ENCODE measurements at regions not wholly inside any gene's neighbourhood (a gene's known extent, or its start where the extent isn't known, plus 50 kb on each side); places are given as distances from the start of the nearest gene placed in this dataset.

GRCh38 chr14:56708704-56709103 is 101.6 kb downstream of the OTX2 start:
- DNase-seq (ENCODE audit: low read depth), result no peak
- CTCF ChIA-PET, result no interaction called here
- Histone ChIP-seq H3K4me3 (ENCODE audit: low read depth, low read length) (no peak overlapping the region), H3K27me3 (ENCODE audit: control insufficient read depth, insufficient read depth, low read length) (no peaks in the 10 kb centered on the region), H3K36me3 (ENCODE audit: control insufficient read depth, insufficient read depth, low read length) (no peaks in the 10 kb centered on the region)
- TF ChIP-seq, protein P1, sequence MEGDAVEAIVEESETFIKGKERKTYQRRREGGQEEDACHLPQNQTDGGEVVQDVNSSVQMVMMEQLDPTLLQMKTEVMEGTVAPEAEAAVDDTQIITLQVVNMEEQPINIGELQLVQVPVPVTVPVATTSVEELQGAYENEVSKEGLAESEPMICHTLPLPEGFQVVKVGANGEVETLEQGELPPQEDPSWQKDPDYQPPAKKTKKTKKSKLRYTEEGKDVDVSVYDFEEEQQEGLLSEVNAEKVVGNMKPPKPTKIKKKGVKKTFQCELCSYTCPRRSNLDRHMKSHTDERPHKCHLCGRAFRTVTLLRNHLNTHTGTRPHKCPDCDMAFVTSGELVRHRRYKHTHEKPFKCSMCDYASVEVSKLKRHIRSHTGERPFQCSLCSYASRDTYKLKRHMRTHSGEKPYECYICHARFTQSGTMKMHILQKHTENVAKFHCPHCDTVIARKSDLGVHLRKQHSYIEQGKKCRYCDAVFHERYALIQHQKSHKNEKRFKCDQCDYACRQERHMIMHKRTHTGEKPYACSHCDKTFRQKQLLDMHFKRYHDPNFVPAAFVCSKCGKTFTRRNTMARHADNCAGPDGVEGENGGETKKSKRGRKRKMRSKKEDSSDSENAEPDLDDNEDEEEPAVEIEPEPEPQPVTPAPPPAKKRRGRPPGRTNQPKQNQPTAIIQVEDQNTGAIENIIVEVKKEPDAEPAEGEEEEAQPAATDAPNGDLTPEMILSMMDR (IDR thresholded peaks at IDR 0.05; ENCODE audit: insufficient read depth, low read depth, low read length), result no peak
- POLR2A ChIA-PET, result no interaction called here

GRCh38 chr14:56703947-56704346 is 106.3 kb downstream of the OTX2 start:
- H3K27me3 ChIP-seq (ENCODE audit: control insufficient read depth, insufficient read depth, low read length), result no peaks in the 10 kb centered on the region
- ChIA-PET POLR2A (no interaction called here), CTCF (no interaction called here)
- H3K4me3 ChIP-seq (ENCODE audit: low read depth, low read length), result no peak overlapping the region
- H3K36me3 ChIP-seq (ENCODE audit: control insufficient read depth, insufficient read depth, low read length), result no peaks in the 10 kb centered on the region
- no peak for DNase-seq (ENCODE audit: low read depth)
- TF ChIP-seq, protein P1 (IDR thresholded peaks at IDR 0.05; ENCODE audit: insufficient read depth, low read depth, low read length), result no peak

DNA sequence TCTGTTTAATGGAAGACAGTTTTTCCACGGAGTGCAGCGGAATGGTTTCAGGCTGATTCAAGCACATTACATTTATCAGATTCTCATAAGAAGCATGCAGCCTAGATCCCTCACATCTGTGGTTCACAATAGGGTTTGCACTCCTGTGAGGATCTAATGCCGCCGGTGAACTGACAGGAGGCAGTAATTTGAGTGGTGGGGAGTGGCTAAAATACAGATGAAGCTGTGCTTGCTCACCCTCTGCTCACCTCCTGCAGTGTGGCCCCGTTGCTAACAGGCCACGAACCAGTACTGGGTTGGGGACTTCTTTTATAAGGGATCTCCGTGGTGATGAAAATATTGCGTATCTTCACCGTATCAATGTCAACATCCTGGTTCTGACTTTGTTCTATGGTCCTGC is 107.8 kb downstream of the OTX2 start:
- ChIA-PET CTCF (no interaction called here), POLR2A (no interaction called here)
- no peaks in the 10 kb centered on the region for H3K36me3 ChIP-seq (ENCODE audit: control insufficient read depth, insufficient read depth, low read length)
- DNase-seq (ENCODE audit: low read depth), result no peak
- no peaks in the 10 kb centered on the region for H3K27me3 ChIP-seq (ENCODE audit: control insufficient read depth, insufficient read depth, low read length)
- H3K4me3 ChIP-seq (ENCODE audit: low read depth, low read length), result no peak overlapping the region
- TF ChIP-seq, protein P1 (IDR thresholded peaks at IDR 0.05; ENCODE audit: insufficient read depth, low read depth, low read length), result no peak
